ENCODE measurements at regions not wholly inside any gene's neighbourhood (a gene's known extent, or its start where the extent isn't known, plus 50 kb on each side); places are given as distances from the start of the nearest gene placed in this dataset.

- Histone ChIP-seq H3K79me2 (ENCODE audit: insufficient read depth, low read length) (no peaks in the 10 kb centered on the region), H3K27ac (ENCODE audit: low read depth, low read length) (no peak overlapping the region)
These were observed 121.8 kb upstream of the NTF3 start for GRCh38 chr12:5310151-5310550.

GRCh38 chr12:5317556-5317955 is 114.4 kb upstream of the NTF3 start:
- no peak for TF ChIP-seq CTCF (IDR thresholded peaks at IDR 0.05; ENCODE audit: extremely low read depth, low read depth, low read length)
- no peak overlapping the region for H2AFZ ChIP-seq (ENCODE audit: low read length)
- H3K4me2 ChIP-seq (ENCODE audit: insufficient read depth, low read length), result no peak overlapping the region
- H3K9me3 ChIP-seq (ENCODE audit: low read depth, low read length), result no peaks in the 10 kb centered on the region
- DNase-seq (ENCODE audit: insufficient read length, low spot score, missing footprints), result no peak
- H4K20me1 ChIP-seq (ENCODE audit: insufficient read depth, low read length), result no peaks in the 10 kb centered on the region
- H3K79me2 ChIP-seq (ENCODE audit: insufficient read depth, low read length), result no peaks in the 10 kb centered on the region
- no peaks in the 10 kb centered on the region for H3K4me1 ChIP-seq (ENCODE audit: insufficient read depth, low read length)
- H3K27me3 ChIP-seq (ENCODE audit: insufficient read depth, low read length), result no peaks in the 10 kb centered on the region
- H3K4me3 ChIP-seq (ENCODE audit: insufficient read depth, low read length), result no peak overlapping the region
- no peaks in the 10 kb centered on the region for H3K36me3 ChIP-seq (ENCODE audit: insufficient read depth, low read length)
- no peak overlapping the region for H3K27ac ChIP-seq (ENCODE audit: low read depth, low read length)

More at GRCh38 chr12:5310151-5310550, 121.8 kb upstream of the NTF3 start:
- Histone ChIP-seq H2AFZ (ENCODE audit: low read length) (no peak overlapping the region), H3K4me2 (ENCODE audit: insufficient read depth, low read length) (no peak overlapping the region), H3K36me3 (ENCODE audit: insufficient read depth, low read length) (no peaks in the 10 kb centered on the region), H3K27me3 (ENCODE audit: insufficient read depth, low read length) (no peaks in the 10 kb centered on the region), H3K4me3 (ENCODE audit: insufficient read depth, low read length) (no peak overlapping the region), H3K9me3 (ENCODE audit: low read depth, low read length) (no peaks in the 10 kb centered on the region), H3K4me1 (ENCODE audit: insufficient read depth, low read length) (no peaks in the 10 kb centered on the region), H4K20me1 (ENCODE audit: insufficient read depth, low read length) (no peaks in the 10 kb centered on the region)
- no peak for TF ChIP-seq CTCF (IDR thresholded peaks at IDR 0.05; ENCODE audit: extremely low read depth, low read depth, low read length)
- no peak for DNase-seq (ENCODE audit: insufficient read length, low spot score, missing footprints)

- H3K4me2 ChIP-seq (ENCODE audit: insufficient read depth, low read length), result no peak overlapping the region
- no peak overlapping the region for H3K4me3 ChIP-seq (ENCODE audit: insufficient read depth, low read length)
- H3K27ac ChIP-seq (ENCODE audit: low read depth, low read length), result no peak overlapping the region
These were observed 113.0 kb upstream of the NTF3 start for GRCh38 chr12:5318874-5319273.

More at GRCh38 chr12:5318874-5319273, 113.0 kb upstream of the NTF3 start:
- no peaks in the 10 kb centered on the region for H4K20me1 ChIP-seq (ENCODE audit: insufficient read depth, low read length)
- H3K27me3 ChIP-seq (ENCODE audit: insufficient read depth, low read length), result no peaks in the 10 kb centered on the region
- no peak overlapping the region for H2AFZ ChIP-seq (ENCODE audit: low read length)
- H3K36me3 ChIP-seq (ENCODE audit: insufficient read depth, low read length), result no peaks in the 10 kb centered on the region
- DNase-seq (ENCODE audit: insufficient read length, low spot score, missing footprints), result peak; percentile 32
- TF ChIP-seq CTCF (IDR thresholded peaks at IDR 0.05; ENCODE audit: extremely low read depth, low read depth, low read length), result no peak
- H3K79me2 ChIP-seq (ENCODE audit: insufficient read depth, low read length), result no peaks in the 10 kb centered on the region
- no peaks in the 10 kb centered on the region for H3K9me3 ChIP-seq (ENCODE audit: low read depth, low read length)
- H3K4me1 ChIP-seq (ENCODE audit: insufficient read depth, low read length), result no peaks in the 10 kb centered on the region

All from osteoblast (primary cell).